ENCODE measurements at regions not wholly inside any gene's neighbourhood (a gene's known extent, or its start where the extent isn't known, plus 50 kb on each side); places are given as distances from the start of the nearest gene placed in this dataset.

DNA sequence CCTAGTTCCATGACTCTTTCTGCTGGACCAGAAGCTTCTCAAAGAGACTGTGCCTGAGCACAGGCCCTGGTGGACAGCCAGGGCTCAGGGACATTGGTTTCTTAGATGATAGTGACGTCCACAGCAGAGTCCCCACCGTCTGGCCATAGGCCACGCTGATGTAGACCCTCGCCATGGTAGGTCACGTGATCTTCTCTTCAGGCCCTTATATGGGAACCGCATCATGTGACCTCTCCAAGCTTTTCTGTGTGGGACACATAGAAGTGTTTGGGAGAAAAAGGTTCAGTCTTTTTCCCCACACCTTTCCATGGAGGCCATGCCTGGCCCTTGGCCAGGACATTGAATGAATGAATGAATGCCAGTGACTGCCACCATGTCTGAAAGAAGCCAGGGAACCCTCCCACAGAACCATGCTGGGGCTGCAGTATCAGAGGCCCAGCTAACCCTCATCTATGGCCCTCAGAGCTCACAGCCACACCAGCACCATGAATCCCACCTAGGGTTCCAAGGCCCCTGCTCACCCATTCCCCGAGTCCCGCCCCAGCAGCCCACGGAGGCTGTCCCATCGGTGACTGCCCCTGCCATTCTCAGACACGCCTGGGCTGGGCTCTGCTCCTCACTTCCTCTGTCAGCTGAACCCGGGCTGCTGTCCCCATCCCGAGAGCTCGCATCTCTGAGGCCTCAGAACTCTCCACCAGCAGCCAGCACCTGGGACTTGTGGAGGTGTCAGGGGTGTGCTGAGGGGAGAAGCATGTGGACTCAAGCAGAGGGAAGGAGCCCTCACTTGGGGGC, 292.1 kb downstream of the ADGRD1 start:
- H2AK5ac ChIP-seq (ENCODE audit: low read depth, low read length), result no peak overlapping the region
- TF ChIP-seq TCF12 (IDR thresholded peaks at IDR 0.05; ENCODE audit: low read depth, low read length) (no peak), BRCA1 (IDR thresholded peaks at IDR 0.05; ENCODE audit: low read depth, low read length) (no peak), SP2 (IDR thresholded peaks at IDR 0.05; ENCODE audit: low read length) (no peak), ZNF274 (IDR thresholded peaks at IDR 0.05; ENCODE audit: borderline replicate concordance, extremely low read depth, low read length) (no peak), RBBP5 (IDR thresholded peaks at IDR 0.05; ENCODE audit: borderline replicate concordance, low read depth, low read length) (no peak), EZH2 (IDR thresholded peaks at IDR 0.05; ENCODE audit: low read depth, low read length, severe bottlenecking) (no peak), TAF7 (optimal IDR thresholded peaks at IDR 0.05; ENCODE audit: borderline replicate concordance, low read depth, low read length) (no peak), RNF2 (IDR thresholded peaks at IDR 0.05; ENCODE audit: borderline replicate concordance, low read depth, low read length, missing control alignments, poor library complexity, severe bottlenecking) (no peak), TAF1 (IDR thresholded peaks at IDR 0.05; ENCODE audit: low read depth, low read length) (no peak), YY1 (IDR thresholded peaks at IDR 0.05; ENCODE audit: low read depth, low read length) (no peak), CHD2 (IDR thresholded peaks at IDR 0.05; ENCODE audit: low read length) (no peak), CBX8 (IDR thresholded peaks at IDR 0.05; ENCODE audit: borderline replicate concordance, low read depth, low read length) (no peak), FOSL1 (IDR thresholded peaks at IDR 0.05; ENCODE audit: insufficient read depth, low read depth, low read length) (no peak), JUND (IDR thresholded peaks at IDR 0.05; ENCODE audit: low read length) (no peak)

More for the DNA sequence above, 292.1 kb downstream of the ADGRD1 start:
- no peak for FAIRE-seq
- no peak overlapping the region for H2BK15ac ChIP-seq (ENCODE audit: low read length)
- no peak overlapping the region for H4K91ac ChIP-seq (replicated peaks; ENCODE audit: insufficient read length, low read length)
- H4K20me1 ChIP-seq (replicated peaks in 1 of 2; ENCODE audit: control insufficient read depth in 1 of 2, insufficient read depth in 2 of 2, low read length in 2 of 2), result no peaks in the 10 kb centered on the region
- no peaks in the 10 kb centered on the region for H3K79me1 ChIP-seq (ENCODE audit: low read depth, low read length)
- H3K23me2 ChIP-seq (ENCODE audit: low read depth, low read length), result peaks cover 3% of the 10 kb centered on the region; the same call in 1 of the 2 replicates
- no peak overlapping the region for H3K4ac ChIP-seq (replicated peaks; ENCODE audit: insufficient read length, low read depth, low read length)
- no peak overlapping the region for H3K27ac ChIP-seq (ENCODE audit: low read depth, low read length)
- no peak overlapping the region for H3K18ac ChIP-seq (ENCODE audit: extremely low read depth, low read length)
- H2BK20ac ChIP-seq (ENCODE audit: low read length), result no peak overlapping the region
- WGBS, 2 experiments (ENCODE audit: extremely low coverage in 1 of 2, insufficient coverage in 1 of 2, insufficient read length in 1 of 2, insufficient replicate concordance in 2 of 2, low coverage in 1 of 2, low lambda C conversion rate in 2 of 2, missing lambda C conversion rate in 1 of 2), result 90% methylated on average over 12 of the region's 14 CpGs; no CpG with 5 or more reads in 1 of the 2 experiments
- H2BK120ac ChIP-seq (replicated peaks; ENCODE audit: low read depth, low read length), result no peak overlapping the region
- H2AFZ ChIP-seq (ENCODE audit: low read length), result no peak overlapping the region
- no peak overlapping the region for H3K23ac ChIP-seq (ENCODE audit: insufficient read length)
- no peak overlapping the region for H2BK12ac ChIP-seq (ENCODE audit: low read depth, low read length)
- DNase-seq (ENCODE audit: low read depth in 1 of 2, low spot score in 2 of 2), result no peak
- H3K56ac ChIP-seq (replicated peaks; ENCODE audit: insufficient read length, low read depth, low read length), result no peak overlapping the region
- no peak overlapping the region for H4K5ac ChIP-seq (ENCODE audit: insufficient read length, low read depth, low read length)
- ChIA-PET CTCF (ENCODE audit: partially characterized antibody) (interaction anchor here (0.8 kb wide), 1 partner anchor 86 kb away, joined by 3 read pairs; no protein-coding TSS in a partner anchor), POLR2A (ENCODE audit: partially characterized antibody) (no interaction called here)
- H3K27me3 ChIP-seq (replicated peaks in 1 of 4; ENCODE audit: control insufficient read depth in 3 of 4, extremely low read depth in 1 of 4, insufficient read depth in 3 of 4, low read length in 3 of 4), result peaks cover 0 to 2% (median 1%) of the 10 kb centered on the region in 4 experiments; a peak in 1 of 7 replicates
- no peaks in the 10 kb centered on the region for H3K79me2 ChIP-seq (ENCODE audit: control insufficient read depth in 1 of 2, insufficient read depth in 2 of 2, low read length in 2 of 2)
- no peak overlapping the region for H2BK5ac ChIP-seq (ENCODE audit: low read depth, low read length)
- no peaks in the 10 kb centered on the region for H3K4me1 ChIP-seq (replicated peaks in 1 of 4; ENCODE audit: control insufficient read depth in 3 of 4, insufficient read depth in 4 of 4, low read length in 3 of 4)
- no peak overlapping the region for H3K4me2 ChIP-seq (ENCODE audit: insufficient read depth in 1 of 2, low read depth in 2 of 2, low read length in 2 of 2)
- H3K4me3 ChIP-seq (ENCODE audit: extremely low read depth in 1 of 4, insufficient read depth in 2 of 4, low read depth in 3 of 4, low read length in 4 of 4), result no peak overlapping the region
- no peak overlapping the region for H3K14ac ChIP-seq (ENCODE audit: insufficient read length)
- no peaks in the 10 kb centered on the region for H3K36me3 ChIP-seq (ENCODE audit: control insufficient read depth in 2 of 4, insufficient read depth in 4 of 4, low read length in 3 of 4)
- H4K8ac ChIP-seq (ENCODE audit: extremely low read depth, insufficient read depth, low read length), result no peak overlapping the region
- peaks cover 10 to 11% of the 10 kb centered on the region in 2 experiments for H3K9me3 ChIP-seq (ENCODE audit: insufficient read depth in 2 of 2, low read depth in 1 of 2, low read length in 1 of 2)
- no peak overlapping the region for H3K9ac ChIP-seq (replicated peaks in 1 of 4; ENCODE audit: extremely low read depth in 1 of 4, low read depth in 3 of 4, low read length in 3 of 4)

Data from H1 (cell line).